Nephron progenitor cell (in vitro differentiated cells): ENCODE measurements at regions not wholly inside any gene's neighbourhood (a gene's known extent, or its start where the extent isn't known, plus 50 kb on each side); places are given as distances from the start of the nearest gene placed in this dataset.

Source experiments
- DNase-seq: peaks from one replicate; pipeline ENCODE4 v3.0.0; 2021
- H3K27ac Mint-ChIP-seq: 2 replicates; pipeline ENCODE4 v1.8.0; 2021; ENCODE audit warnings: mild to moderate bottlenecking, moderate library complexity, mixed read lengths
- H3K27me3 Mint-ChIP-seq: 2 replicates; pipeline ENCODE4 v1.8.0; 2021; ENCODE audit warnings: mild to moderate bottlenecking, low read depth, mixed read lengths; ENCODE audit not compliant: poor library complexity
- H3K36me3 Mint-ChIP-seq: 2 replicates; pipeline ENCODE4 v1.8.0; 2021; ENCODE audit warnings: low read depth, mixed read lengths
- H3K4me1 Mint-ChIP-seq: 2 replicates; pipeline ENCODE4 v1.8.0; 2021; ENCODE audit warnings: mixed read lengths
- H3K4me3 Mint-ChIP-seq: 2 replicates; pipeline ENCODE4 v1.8.0; 2021; ENCODE audit warnings: mild to moderate bottlenecking, moderate library complexity, mixed read lengths
- H3K9me3 Mint-ChIP-seq: 2 replicates; pipeline ENCODE4 v1.8.0; 2021; ENCODE audit warnings: mild to moderate bottlenecking, moderate library complexity, mixed read lengths
- CTCF ChIP-seq: fragments of 200-600 bp; sonication (generic); IDR thresholded peaks from 2 replicates; pipeline ENCODE4 v1.5.0; 2021; ENCODE audit warnings: antibody characterized with exemption

- no peak for TF ChIP-seq CTCF
These were observed 106.4 kb upstream of the COL5A1 start for GRCh38 chr9:134535171-134535570.

GRCh38 chr9:134536101-134536900 lies 105.3 kb upstream of the COL5A1 start:
- peaks cover 12% of the 10 kb centered on the region for H3K4me1 Mint-ChIP-seq
- no peak overlapping the region for H3K27ac Mint-ChIP-seq
- TF ChIP-seq CTCF: no peak
- H3K4me3 Mint-ChIP-seq: no peak overlapping the region
- no peaks in the 10 kb centered on the region for H3K36me3 Mint-ChIP-seq
- no peak for DNase-seq
- H3K9me3 Mint-ChIP-seq: peaks cover 18% of the 10 kb centered on the region
- H3K27me3 Mint-ChIP-seq: peaks cover 23% of the 10 kb centered on the region

More at GRCh38 chr9:134535171-134535570, 106.4 kb upstream of the COL5A1 start:
- H3K36me3 Mint-ChIP-seq: peaks cover 11% of the 10 kb centered on the region
- peak overlapping the region; percentile 90 for H3K27ac Mint-ChIP-seq
- H3K9me3 Mint-ChIP-seq: peaks cover 24% of the 10 kb centered on the region
- DNase-seq: no peak
- H3K4me1 Mint-ChIP-seq: peaks cover 12% of the 10 kb centered on the region
- H3K4me3 Mint-ChIP-seq: no peak overlapping the region
- H3K27me3 Mint-ChIP-seq: peaks cover 23% of the 10 kb centered on the region

GRCh38 chr9:134536931-134537330 lies 104.7 kb upstream of the COL5A1 start:
- H3K4me1 Mint-ChIP-seq: peaks cover 12% of the 10 kb centered on the region
- no peaks in the 10 kb centered on the region for H3K36me3 Mint-ChIP-seq
- H3K9me3 Mint-ChIP-seq: peaks cover 19% of the 10 kb centered on the region
- DNase-seq: no peak
- H3K4me3 Mint-ChIP-seq: no peak overlapping the region
- H3K27ac Mint-ChIP-seq: no peak overlapping the region
- H3K27me3 Mint-ChIP-seq: peaks cover 22% of the 10 kb centered on the region
- TF ChIP-seq CTCF: no peak

GRCh38 chr9:134537951-134538641 lies 103.5 kb upstream of the COL5A1 start:
- no peak overlapping the region for H3K4me3 Mint-ChIP-seq
- no peak for TF ChIP-seq CTCF
- H3K4me1 Mint-ChIP-seq: peaks cover 12% of the 10 kb centered on the region
- H3K27me3 Mint-ChIP-seq: peaks cover 21% of the 10 kb centered on the region
- no peak for DNase-seq
- H3K9me3 Mint-ChIP-seq: peaks cover 24% of the 10 kb centered on the region
- no peaks in the 10 kb centered on the region for H3K36me3 Mint-ChIP-seq
- peak overlapping the region; percentile 22 for H3K27ac Mint-ChIP-seq

GRCh38 chr9:134538856-134539566 lies 102.6 kb upstream of the COL5A1 start:
- Mint-ChIP-seq H3K9me3 (peaks cover 24% of the 10 kb centered on the region), H3K4me1 (peaks cover 17% of the 10 kb centered on the region), H3K27ac (no peak overlapping the region), H3K27me3 (peaks cover 21% of the 10 kb centered on the region), H3K4me3 (no peak overlapping the region), H3K36me3 (no peaks in the 10 kb centered on the region)
- no peak for DNase-seq
- no peak for TF ChIP-seq CTCF
